ENCODE measurements at regions not wholly inside any gene's neighbourhood (a gene's known extent, or its start where the extent isn't known, plus 50 kb on each side); places are given as distances from the start of the nearest gene placed in this dataset.

- TF ChIP-seq MYC (IDR thresholded peaks at IDR 0.05; ENCODE audit: borderline replicate concordance, low read length) (no peak), CTCF (IDR thresholded peaks at IDR 0.05) (no peak), MAX (IDR thresholded peaks at IDR 0.05) (no peak), REST (IDR thresholded peaks at IDR 0.05) (no peak), RARB (CRISPR knock-in tag; IDR thresholded peaks at IDR 0.05) (no peak), RFX5 (IDR thresholded peaks at IDR 0.05) (no peak), MAZ (IDR thresholded peaks at IDR 0.05; ENCODE audit: borderline replicate concordance, low read depth, low read length) (no peak), MAFK (IDR thresholded peaks at IDR 0.05; ENCODE audit: partially characterized antibody) (no peak), GATA3 (IDR thresholded peaks at IDR 0.05; ENCODE audit: borderline replicate concordance) (no peak), USF2 (IDR thresholded peaks at IDR 0.05) (no peak), ZSCAN20 (CRISPR knock-in tag; IDR thresholded peaks at IDR 0.05) (no peak), KDM5A (IDR thresholded peaks at IDR 0.05) (no peak), JUN (IDR thresholded peaks at IDR 0.05) (no peak)
Observed at GRCh38 chr6:23301556-23301955, 732.2 kb downstream of the HDGFL1 start.

Measured in A549 (cell line).